ENCODE measurements at regions not wholly inside any gene's neighbourhood (a gene's known extent, or its start where the extent isn't known, plus 50 kb on each side); places are given as distances from the start of the nearest gene placed in this dataset.

GRCh38 chr21:34020005-34020847 lies 53.2 kb upstream of the MRPS6 start:
- no peak for TF ChIP-seq CTCF (conservative IDR thresholded peaks at IDR 0.05 in 1 of 2, IDR thresholded peaks at IDR 0.05 in 1 of 2; ENCODE audit: low read depth in 1 of 2, low read length in 2 of 2)
- TF ChIP-seq EZH2 (IDR thresholded peaks at IDR 0.05; ENCODE audit: low read length, missing control alignments) = no peak

All from fibroblast of lung (primary cell).